Activated CD4-positive, alpha-beta T cell treated with anti-CD3 and anti-CD28 coated beads for 36 hours (primary cell): ENCODE measurements at regions not wholly inside any gene's neighbourhood (a gene's known extent, or its start where the extent isn't known, plus 50 kb on each side); places are given as distances from the start of the nearest gene placed in this dataset.

ENCODE experiments used
- ATAC-seq: fragments of 200-7000 bp; cut with Tn5 transposase; one replicate; pipeline ENCODE4 v1.10.0; 2021; ENCODE audit warnings: mild to moderate bottlenecking, moderate library complexity
- CTCF ChIA-PET: fragments of 350-600 bp; sonication (Branson Sonifier 250); formaldehyde crosslinking; loops from one replicate; lab custom pipeline; 2021; ENCODE audit warnings: antibody characterized with exemption; lab: Charles Lee
- POLR2A ChIA-PET: fragments of 350-600 bp; sonication (Branson Sonifier 250); formaldehyde crosslinking; loops from one replicate; lab custom pipeline; 2021; ENCODE audit warnings: antibody characterized with exemption, inconsistent platforms; lab: Charles Lee
- DNase-seq: peaks from one replicate; pipeline ENCODE4 v3.0.0-alpha.2; 2020
- H3K27ac Mint-ChIP-seq: one replicate; pipeline ENCODE4 v1.8.0; 2021; ENCODE audit warnings: mixed read lengths
- H3K27me3 Mint-ChIP-seq: one replicate; pipeline ENCODE4 v1.8.0; 2021; ENCODE audit warnings: mixed read lengths
- H3K36me3 Mint-ChIP-seq: one replicate; pipeline ENCODE4 v1.8.0; 2021; ENCODE audit warnings: low read depth, mixed read lengths
- H3K4me1 Mint-ChIP-seq: one replicate; pipeline ENCODE4 v1.8.0; 2021; ENCODE audit warnings: mixed read lengths
- H3K4me3 Mint-ChIP-seq: one replicate; pipeline ENCODE4 v1.8.0; 2021; ENCODE audit warnings: mild to moderate bottlenecking, moderate library complexity, mixed read lengths
- H3K9me3 Mint-ChIP-seq: one replicate; pipeline ENCODE4 v1.8.0; 2021; ENCODE audit warnings: low read depth, mixed read lengths
- intact Hi-C, 2 experiments: fragments of 100-400 bp; cut with DNase I in 1 of 2; cut with micrococcal nuclease in 1 of 2; formaldehyde crosslinking; loops; one replicate each; pipeline versions ENCODE4 v1.14.2 to v1.15.1; 2022 to 2024; cut with DNase I, micrococcal nuclease

DNA sequence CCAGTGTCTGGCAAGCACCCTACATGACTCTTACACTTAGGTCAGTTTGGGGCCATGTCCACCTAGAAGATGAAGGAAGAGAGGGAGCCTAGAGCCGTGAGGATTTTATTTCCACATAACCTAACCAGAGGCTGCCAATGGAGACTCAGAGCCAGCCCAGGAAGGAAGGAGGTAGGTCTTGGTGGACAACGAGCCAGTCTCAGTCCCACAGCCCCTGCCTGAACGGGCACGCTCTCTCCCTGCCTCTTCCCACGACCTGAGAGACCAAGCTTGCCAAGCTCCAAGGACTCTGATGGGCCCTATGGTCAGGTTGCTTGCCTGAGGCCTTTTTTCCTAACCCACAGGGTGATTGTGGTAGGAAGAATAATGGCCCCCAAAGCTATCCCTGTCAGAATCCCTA, 188.4 kb downstream of the TFCP2L1 start:
- no peak for DNase-seq
- no peak overlapping the region for H3K27ac Mint-ChIP-seq
- H3K4me3 Mint-ChIP-seq = no peak overlapping the region
- intact Hi-C loops = loop anchor here in 1 of 2 experiments (5.0 to 10.0 kb wide), 2 partner anchors 228 to 261 kb away; no protein-coding TSS in a partner anchor
- H3K4me1 Mint-ChIP-seq = no peaks in the 10 kb centered on the region
- no peaks in the 10 kb centered on the region for H3K9me3 Mint-ChIP-seq
- H3K27me3 Mint-ChIP-seq = no peaks in the 10 kb centered on the region
- ChIA-PET CTCF (interaction anchor here (0.6 to 1.9 kb wide), 3 partner anchors 198 to 309 kb away, joined by 3 to 10 read pairs (median 3); no protein-coding TSS in a partner anchor), POLR2A (no interaction called here)
- H3K36me3 Mint-ChIP-seq = no peaks in the 10 kb centered on the region
- ATAC-seq = no peak

DNA sequence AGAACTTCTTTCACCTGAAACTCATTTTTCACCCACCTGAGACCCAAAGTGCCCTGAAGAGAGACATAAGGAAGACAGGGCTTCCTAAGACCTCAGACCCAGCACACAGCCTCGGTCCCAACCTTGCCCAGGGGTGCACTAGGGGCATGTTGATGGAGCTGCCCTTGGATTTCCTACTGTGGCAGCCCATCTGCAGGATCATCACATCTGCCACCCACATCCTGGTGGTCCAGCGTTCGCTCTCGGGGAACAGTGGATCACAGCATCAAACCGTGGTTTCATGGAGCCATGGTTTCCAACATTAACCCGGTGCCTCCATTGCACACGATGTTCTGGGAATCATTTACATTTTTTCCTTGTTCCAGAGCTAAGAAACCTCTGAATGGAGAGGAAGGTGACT, 186.4 kb downstream of the TFCP2L1 start:
- Mint-ChIP-seq H3K27me3 (peaks cover 2% of the 10 kb centered on the region), H3K9me3 (no peaks in the 10 kb centered on the region), H3K27ac (no peak overlapping the region), H3K4me3 (no peak overlapping the region), H3K4me1 (no peaks in the 10 kb centered on the region), H3K36me3 (no peaks in the 10 kb centered on the region)
- DNase-seq (no peak), ATAC-seq (no peak)
- ChIA-PET CTCF (interaction anchor here (1.0 to 1.9 kb wide), 3 partner anchors 11 to 21 kb away, joined by 3 to 5 read pairs (median 4); no protein-coding TSS in a partner anchor), POLR2A (no interaction called here)
- intact Hi-C loops = loop anchor here in 1 of 2 experiments (5.0 to 10.0 kb wide), 2 partner anchors 226 to 259 kb away; no protein-coding TSS in a partner anchor

DNA sequence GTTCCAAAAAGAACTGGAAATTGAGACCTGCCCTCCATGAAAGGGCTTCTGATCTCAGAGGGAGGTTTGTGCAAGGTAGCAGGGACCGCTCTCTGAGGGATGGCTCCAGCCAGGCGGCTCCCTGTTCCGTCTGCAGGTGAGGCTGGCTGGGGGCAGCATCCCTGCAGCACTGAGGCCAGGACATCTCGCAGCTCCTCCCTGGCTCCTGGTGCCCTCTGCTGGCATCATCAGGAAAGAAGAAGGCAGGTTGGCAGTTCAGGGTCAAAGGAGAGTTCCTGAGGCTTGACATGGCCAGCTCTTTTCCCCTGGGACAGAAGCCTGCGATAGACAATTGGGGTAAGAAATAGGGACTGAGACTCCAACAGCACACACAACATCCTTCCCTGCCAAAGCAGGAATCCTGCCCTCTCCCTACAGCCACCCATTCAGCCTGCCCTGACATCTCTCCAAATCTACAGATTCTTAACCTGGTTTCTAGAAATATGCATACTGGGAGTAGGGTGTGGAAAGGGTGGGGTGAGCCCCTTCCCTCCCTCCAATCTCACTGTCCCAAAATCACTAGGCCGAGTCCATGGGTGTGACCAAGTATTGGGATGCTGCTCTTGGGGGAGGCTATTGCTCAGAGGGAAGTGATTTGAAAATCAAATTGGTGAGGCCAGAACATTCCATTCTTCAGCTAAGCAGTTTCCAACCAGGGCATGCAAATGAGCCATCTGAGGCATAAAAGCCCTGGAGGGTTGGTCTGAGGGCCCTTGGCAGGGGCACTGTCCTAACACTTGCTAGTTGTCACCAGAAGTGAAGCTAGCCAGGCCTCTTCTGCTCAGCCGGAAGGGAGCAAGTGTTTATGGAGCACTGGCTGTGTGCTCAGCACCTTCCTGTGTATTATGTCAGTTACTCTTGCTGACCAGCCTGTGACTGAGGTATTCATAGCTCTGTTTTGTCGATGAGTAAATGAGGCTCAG, 185.4 kb downstream of the TFCP2L1 start:
- Mint-ChIP-seq H3K27me3 (peaks cover 2% of the 10 kb centered on the region), H3K9me3 (no peaks in the 10 kb centered on the region), H3K4me3 (no peak overlapping the region), H3K4me1 (no peaks in the 10 kb centered on the region), H3K27ac (no peak overlapping the region), H3K36me3 (no peaks in the 10 kb centered on the region)
- no peak for DNase-seq
- CTCF ChIA-PET = interaction anchor here (0.6 to 1.9 kb wide), 6 partner anchors 12 to 241 kb away, joined by 3 to 5 read pairs (median 3); no protein-coding TSS in a partner anchor
- intact Hi-C loops = loop anchor here in 1 of 2 experiments (5.0 to 10.0 kb wide), 2 partner anchors 225 to 258 kb away; no protein-coding TSS in a partner anchor
- POLR2A ChIA-PET = no interaction called here
- no peak for ATAC-seq

DNA sequence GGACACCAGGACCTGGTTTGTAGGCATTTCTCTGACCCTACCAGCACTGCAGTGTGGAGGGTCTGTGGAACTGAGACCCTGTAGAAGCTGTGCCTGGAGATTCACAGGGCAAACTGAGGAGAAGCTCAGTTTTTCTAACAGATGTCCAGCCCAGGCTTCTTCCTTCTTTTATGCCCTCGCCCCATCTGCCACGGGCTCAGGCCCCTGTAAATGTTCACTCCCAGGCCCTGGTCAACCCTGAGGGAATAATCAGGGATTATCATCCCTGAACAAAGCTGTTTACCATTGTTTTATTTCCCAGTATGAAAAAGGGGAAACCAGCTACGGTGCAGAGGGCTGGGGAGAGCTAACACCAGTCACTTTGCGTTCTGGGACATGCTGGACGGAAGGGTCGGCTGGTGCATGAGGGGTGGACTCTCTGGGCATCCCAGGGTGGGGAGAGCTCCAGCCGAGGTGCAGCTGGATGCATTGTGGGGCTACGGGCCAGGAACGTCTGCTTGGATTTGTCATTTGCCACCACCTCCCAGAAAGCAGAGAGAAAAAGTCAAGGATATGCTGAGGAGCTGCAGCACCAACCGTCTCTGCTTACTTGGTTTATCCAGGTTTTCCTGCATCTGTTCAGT, 183.8 kb downstream of the TFCP2L1 start:
- no peak overlapping the region for H3K4me3 Mint-ChIP-seq
- CTCF ChIA-PET = interaction anchor here (0.6 to 0.8 kb wide), 3 partner anchors 16 to 254 kb away, joined by 3 to 4 read pairs (median 4); no protein-coding TSS in a partner anchor
- DNase-seq (no peak), ATAC-seq (no peak)
- peaks cover 2% of the 10 kb centered on the region for H3K27me3 Mint-ChIP-seq
- H3K36me3 Mint-ChIP-seq = no peaks in the 10 kb centered on the region
- POLR2A ChIA-PET = no interaction called here
- H3K9me3 Mint-ChIP-seq = no peaks in the 10 kb centered on the region
- H3K4me1 Mint-ChIP-seq = no peaks in the 10 kb centered on the region
- no peak overlapping the region for H3K27ac Mint-ChIP-seq
- intact Hi-C loops = no loop called here

DNA sequence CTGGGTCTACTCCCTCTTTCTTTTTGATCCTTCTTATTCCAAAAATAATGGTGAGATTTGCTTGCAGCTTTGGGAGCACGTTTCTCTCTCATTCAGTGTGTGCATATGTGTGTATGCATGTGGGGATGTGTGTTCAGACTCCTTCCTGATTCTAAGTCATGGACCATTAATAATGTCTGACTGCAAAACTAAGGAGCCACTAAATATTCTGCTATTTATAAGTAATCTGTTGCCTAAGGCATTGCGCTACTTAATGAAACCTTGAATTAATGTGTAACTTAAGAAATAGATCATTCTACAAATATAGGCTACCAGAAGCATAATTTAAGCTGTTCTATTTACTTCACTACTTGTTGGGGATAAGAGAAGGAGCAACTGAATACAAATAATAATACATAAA, 182.1 kb downstream of the TFCP2L1 start:
- H3K9me3 Mint-ChIP-seq = no peaks in the 10 kb centered on the region
- no peaks in the 10 kb centered on the region for H3K36me3 Mint-ChIP-seq
- POLR2A ChIA-PET = no interaction called here
- no peak overlapping the region for H3K27ac Mint-ChIP-seq
- DNase-seq (no peak), ATAC-seq (no peak)
- no peak overlapping the region for H3K4me3 Mint-ChIP-seq
- H3K27me3 Mint-ChIP-seq = peaks cover 2% of the 10 kb centered on the region
- intact Hi-C loops = no loop called here
- CTCF ChIA-PET = interaction anchor here (0.9 kb wide), 1 partner anchor 23 kb away, joined by 3 read pairs; no protein-coding TSS in a partner anchor
- H3K4me1 Mint-ChIP-seq = no peaks in the 10 kb centered on the region

DNA sequence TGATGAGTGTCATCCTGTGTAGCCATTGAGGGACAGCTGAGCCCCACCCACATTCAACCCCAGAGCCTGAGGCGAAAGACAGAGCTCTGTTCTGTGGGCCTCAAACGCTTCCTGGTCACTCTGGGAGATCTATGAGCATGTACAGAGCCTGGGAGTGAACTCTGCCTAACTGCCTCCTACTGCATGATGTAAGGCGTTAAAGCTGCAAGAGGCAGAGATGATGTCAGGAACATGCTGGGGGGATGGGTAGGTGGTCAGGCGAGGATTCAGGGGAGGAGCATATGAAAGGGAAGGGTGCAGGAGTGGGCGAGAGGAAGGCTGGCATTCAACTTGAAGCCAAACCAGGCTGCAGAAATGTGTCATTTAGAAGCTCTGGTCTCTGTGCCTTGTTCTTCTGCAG, 181.0 kb downstream of the TFCP2L1 start:
- no peaks in the 10 kb centered on the region for H3K36me3 Mint-ChIP-seq
- no peak for DNase-seq
- intact Hi-C loops = no loop called here
- no peaks in the 10 kb centered on the region for H3K4me1 Mint-ChIP-seq
- ChIA-PET POLR2A (no interaction called here), CTCF (no interaction called here)
- peaks cover 2% of the 10 kb centered on the region for H3K27me3 Mint-ChIP-seq
- no peak overlapping the region for H3K27ac Mint-ChIP-seq
- no peak overlapping the region for H3K4me3 Mint-ChIP-seq
- ATAC-seq = no peak
- no peaks in the 10 kb centered on the region for H3K9me3 Mint-ChIP-seq

DNA sequence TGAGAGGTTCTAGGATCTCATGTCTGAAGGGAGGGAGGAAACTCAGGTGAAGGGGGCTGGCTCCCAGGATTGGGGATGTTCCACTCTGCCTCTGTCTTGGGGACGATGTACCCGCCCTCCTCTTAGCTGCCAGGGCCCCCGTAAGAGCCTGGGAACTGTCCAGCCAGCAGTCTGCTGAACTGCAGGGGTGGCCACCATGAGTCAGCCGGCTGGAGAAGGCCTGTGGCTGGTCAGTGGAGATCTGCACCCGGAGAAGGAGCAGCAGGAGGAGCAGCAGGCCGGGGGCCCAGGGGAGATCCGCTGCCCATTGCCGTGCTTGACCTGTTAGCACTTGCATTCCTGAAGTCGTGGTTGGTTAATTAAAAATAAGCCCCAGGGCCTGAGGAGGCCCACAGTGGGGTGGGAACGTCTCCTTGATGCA, 180.3 kb downstream of the TFCP2L1 start:
- DNase-seq (no peak), ATAC-seq (no peak)
- no peak overlapping the region for H3K4me3 Mint-ChIP-seq
- intact Hi-C loops = no loop called here
- POLR2A ChIA-PET = no interaction called here
- no peaks in the 10 kb centered on the region for H3K36me3 Mint-ChIP-seq
- CTCF ChIA-PET = no interaction called here
- no peaks in the 10 kb centered on the region for H3K9me3 Mint-ChIP-seq
- H3K27ac Mint-ChIP-seq = no peak overlapping the region
- H3K4me1 Mint-ChIP-seq = no peaks in the 10 kb centered on the region
- H3K27me3 Mint-ChIP-seq = peaks cover 2% of the 10 kb centered on the region

DNA sequence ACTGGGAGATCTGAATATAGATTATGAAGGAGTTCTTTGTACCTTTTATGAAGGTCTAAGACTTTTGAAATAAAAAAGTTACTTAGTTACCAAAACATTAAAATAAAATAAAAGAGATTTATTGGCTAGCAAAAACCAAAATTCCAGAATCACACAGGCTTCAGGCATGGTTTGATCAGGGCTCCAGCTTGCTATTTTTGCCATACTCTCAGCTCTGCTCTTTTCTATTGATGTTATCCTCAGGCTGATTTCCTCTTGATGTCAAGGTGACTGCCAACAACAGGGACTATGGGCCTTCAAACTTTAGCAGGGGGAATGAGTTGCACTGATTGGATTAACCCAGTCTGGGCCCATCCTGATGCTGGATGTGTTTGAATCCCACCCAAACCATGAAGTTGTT, 174.1 kb downstream of the TFCP2L1 start:
- intact Hi-C loops = no loop called here
- no peak overlapping the region for H3K27ac Mint-ChIP-seq
- ATAC-seq = no peak
- no peak overlapping the region for H3K4me3 Mint-ChIP-seq
- peaks cover 3% of the 10 kb centered on the region for H3K9me3 Mint-ChIP-seq
- H3K4me1 Mint-ChIP-seq = no peaks in the 10 kb centered on the region
- no peak for DNase-seq
- ChIA-PET POLR2A (no interaction called here), CTCF (no interaction called here)
- H3K27me3 Mint-ChIP-seq = no peaks in the 10 kb centered on the region
- H3K36me3 Mint-ChIP-seq = no peaks in the 10 kb centered on the region

DNA sequence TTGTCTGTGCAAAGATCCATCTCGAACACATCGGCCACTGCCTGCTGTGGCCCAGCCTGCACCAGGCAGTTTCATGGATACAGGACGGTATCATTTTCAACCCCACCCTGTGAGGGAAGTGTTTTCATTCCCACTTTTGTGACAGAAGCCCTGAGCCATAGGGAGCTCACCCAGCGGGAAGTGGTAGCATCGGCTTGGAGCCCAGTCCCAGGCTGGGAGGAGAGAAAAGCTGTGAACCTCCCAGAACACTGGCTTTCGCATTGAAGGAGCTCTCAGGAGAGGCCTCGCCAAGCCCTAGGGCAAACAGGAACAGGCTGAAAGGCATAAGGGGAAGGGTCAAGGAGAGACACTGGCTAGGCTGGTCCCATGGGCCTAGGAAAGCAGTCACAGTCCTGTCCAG, 166.1 kb downstream of the TFCP2L1 start:
- no peaks in the 10 kb centered on the region for H3K4me1 Mint-ChIP-seq
- H3K9me3 Mint-ChIP-seq = peaks cover 2% of the 10 kb centered on the region
- DNase-seq (no peak), ATAC-seq (no peak)
- intact Hi-C loops = no loop called here
- no peaks in the 10 kb centered on the region for H3K36me3 Mint-ChIP-seq
- H3K27ac Mint-ChIP-seq = no peak overlapping the region
- H3K4me3 Mint-ChIP-seq = no peak overlapping the region
- POLR2A ChIA-PET = no interaction called here
- CTCF ChIA-PET = interaction anchor here (0.7 kb wide), 1 partner anchor 705 kb away, joined by 3 read pairs; no protein-coding TSS in a partner anchor
- H3K27me3 Mint-ChIP-seq = peaks cover 5% of the 10 kb centered on the region

DNA sequence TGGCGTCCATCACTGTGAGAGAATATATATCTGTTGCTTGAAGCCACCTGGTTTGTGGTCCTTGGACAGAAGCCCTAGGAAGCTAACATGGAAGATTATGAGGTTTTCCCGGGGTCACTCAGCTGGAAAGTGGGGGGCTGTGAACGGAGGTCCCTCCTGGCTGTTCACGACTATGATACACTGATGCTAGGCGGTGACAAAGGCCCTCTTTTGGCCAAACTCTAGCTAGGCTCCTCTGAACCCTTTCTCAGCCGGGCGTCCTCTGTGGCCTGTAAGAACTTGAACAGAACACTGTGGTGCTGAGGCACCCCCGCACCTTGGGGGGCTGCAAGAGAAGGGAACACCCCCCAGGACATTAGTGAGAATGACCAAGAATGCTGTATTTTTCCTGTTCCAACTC, 164.6 kb downstream of the TFCP2L1 start:
- ATAC-seq (no peak), DNase-seq (no peak)
- no peaks in the 10 kb centered on the region for H3K36me3 Mint-ChIP-seq
- H3K27ac Mint-ChIP-seq = no peak overlapping the region
- peaks cover 5% of the 10 kb centered on the region for H3K27me3 Mint-ChIP-seq
- POLR2A ChIA-PET = no interaction called here
- intact Hi-C loops = no loop called here
- H3K4me1 Mint-ChIP-seq = no peaks in the 10 kb centered on the region
- CTCF ChIA-PET = interaction anchor here (0.5 kb wide), 1 partner anchor 800 kb away, joined by 5 read pairs; no protein-coding TSS in a partner anchor
- no peak overlapping the region for H3K4me3 Mint-ChIP-seq
- peaks cover 2% of the 10 kb centered on the region for H3K9me3 Mint-ChIP-seq

DNA sequence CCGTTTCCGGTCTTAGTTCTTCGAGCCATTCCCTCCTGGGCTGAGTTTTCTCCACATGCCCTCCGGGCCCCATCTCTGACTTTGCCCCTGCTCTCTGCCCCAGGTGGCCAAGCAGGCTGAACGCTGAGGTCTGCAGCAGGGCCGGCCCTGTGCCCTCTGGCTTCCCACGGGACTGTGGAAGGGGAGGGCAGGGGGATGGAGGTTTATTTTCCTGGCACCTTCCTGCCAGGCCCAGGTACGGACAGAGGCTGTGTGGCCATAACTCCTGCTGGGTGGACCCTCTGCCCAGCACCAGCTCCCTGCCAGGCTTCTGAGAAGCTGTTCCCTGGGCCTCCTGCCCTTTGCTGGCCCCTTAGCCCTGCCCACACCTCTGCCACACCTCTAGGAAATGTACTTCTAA, 164.0 kb downstream of the TFCP2L1 start:
- no peak overlapping the region for H3K27ac Mint-ChIP-seq
- peaks cover 2% of the 10 kb centered on the region for H3K9me3 Mint-ChIP-seq
- H3K4me1 Mint-ChIP-seq = no peaks in the 10 kb centered on the region
- ATAC-seq (no peak), DNase-seq (no peak)
- CTCF ChIA-PET = interaction anchor here (0.5 kb wide), 1 partner anchor 801 kb away, joined by 5 read pairs; no protein-coding TSS in a partner anchor
- H3K36me3 Mint-ChIP-seq = no peaks in the 10 kb centered on the region
- peaks cover 4% of the 10 kb centered on the region for H3K27me3 Mint-ChIP-seq
- no peak overlapping the region for H3K4me3 Mint-ChIP-seq
- POLR2A ChIA-PET = no interaction called here
- intact Hi-C loops = no loop called here
